ENCODE measurements at regions not wholly inside any gene's neighbourhood (a gene's known extent, or its start where the extent isn't known, plus 50 kb on each side); places are given as distances from the start of the nearest gene placed in this dataset.

DNA sequence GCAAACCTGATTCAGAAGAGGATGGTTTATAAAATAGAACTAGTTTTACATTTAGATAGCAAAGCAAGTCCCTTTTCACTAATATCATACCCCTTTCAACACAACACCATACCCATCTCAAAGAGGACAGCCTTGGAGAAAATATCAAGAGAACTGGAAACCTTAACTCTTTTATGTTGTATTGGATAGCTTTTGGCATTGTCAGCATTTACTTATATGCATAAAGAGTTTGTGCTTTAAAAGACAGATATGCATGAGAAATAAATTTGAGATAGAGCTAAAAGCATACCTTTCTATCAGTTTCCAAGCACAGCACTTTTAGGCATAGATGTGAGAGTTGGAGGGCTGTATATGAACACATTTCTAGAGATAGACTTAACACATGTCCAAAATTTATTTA, 799.3 kb upstream of the ACO1 start:
- TF ChIP-seq, protein P1, sequence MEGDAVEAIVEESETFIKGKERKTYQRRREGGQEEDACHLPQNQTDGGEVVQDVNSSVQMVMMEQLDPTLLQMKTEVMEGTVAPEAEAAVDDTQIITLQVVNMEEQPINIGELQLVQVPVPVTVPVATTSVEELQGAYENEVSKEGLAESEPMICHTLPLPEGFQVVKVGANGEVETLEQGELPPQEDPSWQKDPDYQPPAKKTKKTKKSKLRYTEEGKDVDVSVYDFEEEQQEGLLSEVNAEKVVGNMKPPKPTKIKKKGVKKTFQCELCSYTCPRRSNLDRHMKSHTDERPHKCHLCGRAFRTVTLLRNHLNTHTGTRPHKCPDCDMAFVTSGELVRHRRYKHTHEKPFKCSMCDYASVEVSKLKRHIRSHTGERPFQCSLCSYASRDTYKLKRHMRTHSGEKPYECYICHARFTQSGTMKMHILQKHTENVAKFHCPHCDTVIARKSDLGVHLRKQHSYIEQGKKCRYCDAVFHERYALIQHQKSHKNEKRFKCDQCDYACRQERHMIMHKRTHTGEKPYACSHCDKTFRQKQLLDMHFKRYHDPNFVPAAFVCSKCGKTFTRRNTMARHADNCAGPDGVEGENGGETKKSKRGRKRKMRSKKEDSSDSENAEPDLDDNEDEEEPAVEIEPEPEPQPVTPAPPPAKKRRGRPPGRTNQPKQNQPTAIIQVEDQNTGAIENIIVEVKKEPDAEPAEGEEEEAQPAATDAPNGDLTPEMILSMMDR (IDR thresholded peaks at IDR 0.05): no peak

DNA sequence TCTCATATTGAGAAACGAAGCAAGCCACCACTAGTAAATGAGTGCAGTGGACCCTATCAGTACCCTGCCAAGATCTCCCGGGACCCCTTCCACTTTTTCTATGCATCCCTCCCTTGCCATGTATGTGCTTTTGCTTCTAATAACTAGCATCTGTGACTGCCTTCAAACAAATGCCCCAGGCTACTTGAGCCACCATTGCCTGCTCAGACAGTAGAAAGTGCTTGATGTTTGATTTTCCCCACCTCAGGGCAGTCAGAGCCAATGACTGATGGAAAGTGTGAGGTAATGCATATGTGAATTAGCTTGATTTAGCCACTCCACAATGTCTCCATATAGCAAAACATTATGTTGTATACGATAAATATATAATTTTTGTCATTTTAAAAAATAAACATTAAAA, 797.3 kb upstream of the ACO1 start:
- TF ChIP-seq, protein P1 (IDR thresholded peaks at IDR 0.05): no peak

DNA sequence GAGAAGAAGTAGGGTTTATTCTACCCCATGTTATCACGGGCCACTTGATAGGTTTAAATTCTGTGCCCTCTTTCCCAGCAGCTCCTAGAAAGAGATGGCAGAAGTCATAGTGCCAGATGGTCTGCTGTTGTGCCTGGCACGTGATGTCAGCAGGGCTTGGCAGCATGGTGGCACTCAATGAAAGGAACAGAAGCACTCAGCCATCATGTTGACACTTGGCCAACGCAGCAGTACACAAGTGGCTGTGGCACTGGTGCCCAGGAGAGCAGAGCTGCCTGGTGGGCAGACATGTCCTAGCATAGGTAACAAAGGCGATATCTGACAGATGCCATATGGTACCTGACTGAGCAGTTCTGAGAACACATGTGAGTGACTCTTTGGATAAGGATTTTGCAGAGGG, 796.4 kb upstream of the ACO1 start:
- TF ChIP-seq, protein P1 (IDR thresholded peaks at IDR 0.05): no peak

DNA sequence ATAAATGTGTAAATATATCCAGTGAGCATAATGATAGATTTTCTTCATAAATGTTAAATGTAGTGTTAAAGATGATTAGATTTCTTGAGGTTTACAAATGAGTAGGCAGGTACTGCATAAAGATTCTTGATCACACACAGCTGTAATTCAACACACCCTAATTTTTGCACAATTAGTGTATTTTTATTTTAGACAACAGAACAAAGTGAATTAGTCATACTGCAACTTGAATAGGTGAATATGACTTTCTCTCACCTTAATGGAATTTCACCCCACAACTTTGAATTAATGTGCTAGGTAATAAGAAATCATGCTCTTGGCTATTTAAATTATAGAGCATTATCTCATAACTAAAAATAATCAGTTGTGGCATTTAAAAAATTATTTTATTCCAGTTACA, 795.7 kb upstream of the ACO1 start:
- TF ChIP-seq, protein P1 (IDR thresholded peaks at IDR 0.05): no peak

DNA sequence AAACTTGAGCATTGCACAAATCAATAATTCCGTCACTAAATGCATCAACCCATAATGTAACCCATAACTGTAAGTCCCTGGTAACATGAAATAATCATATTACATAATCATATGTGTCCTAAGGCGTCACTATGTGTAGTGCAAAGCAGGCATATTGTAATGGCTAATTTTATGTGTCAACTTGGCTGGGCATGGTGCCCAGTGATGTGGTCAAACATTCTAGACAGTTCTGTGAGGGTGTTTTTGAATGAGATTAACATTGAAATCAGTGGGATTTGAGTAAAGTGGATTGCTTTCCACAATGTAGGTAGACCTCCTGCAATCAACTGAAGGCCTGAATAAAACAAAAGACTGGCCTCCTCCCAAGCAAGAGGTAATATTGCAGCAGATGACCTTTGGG, 794.4 kb upstream of the ACO1 start:
- TF ChIP-seq, protein P1 (IDR thresholded peaks at IDR 0.05): no peak

DNA sequence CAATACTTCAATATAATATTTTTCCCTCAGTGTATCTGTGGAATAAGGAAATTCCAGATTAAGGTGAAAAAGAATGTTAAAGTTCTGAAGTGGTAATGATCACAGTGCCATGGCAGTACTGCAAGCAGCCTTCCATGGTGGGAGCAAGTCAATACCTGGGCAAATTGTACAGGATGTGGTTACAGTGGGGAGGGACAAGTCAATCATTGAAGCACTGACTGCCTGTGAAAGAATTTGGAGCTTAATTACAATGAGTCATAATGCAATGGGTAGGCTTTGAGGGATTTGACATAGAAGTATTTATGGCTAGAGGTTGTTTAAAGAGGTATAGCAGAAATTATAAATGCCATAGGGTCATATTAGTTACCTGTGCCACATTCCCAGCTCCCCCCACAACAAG, 786.5 kb upstream of the ACO1 start:
- TF ChIP-seq, protein P1 (IDR thresholded peaks at IDR 0.05): no peak

DNA sequence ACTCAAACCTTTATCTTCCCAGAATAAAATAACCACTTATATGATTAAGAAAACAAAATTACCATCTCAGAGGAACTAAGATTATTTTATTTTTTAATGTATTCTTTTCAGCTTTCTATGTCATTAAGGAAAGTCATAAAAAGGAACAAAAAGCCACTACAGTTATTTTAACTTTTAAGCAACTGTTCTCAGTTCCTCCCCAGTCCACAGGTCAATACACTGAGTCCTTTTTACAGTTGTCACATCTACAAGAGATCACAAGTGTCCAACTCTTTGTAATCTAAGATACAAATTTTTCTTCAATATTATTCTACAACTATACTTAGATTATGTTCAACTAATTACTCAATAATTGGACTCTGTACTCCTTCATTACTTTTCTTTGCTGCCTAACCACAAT, 782.8 kb upstream of the ACO1 start:
- TF ChIP-seq, protein P1 (IDR thresholded peaks at IDR 0.05): no peak

DNA sequence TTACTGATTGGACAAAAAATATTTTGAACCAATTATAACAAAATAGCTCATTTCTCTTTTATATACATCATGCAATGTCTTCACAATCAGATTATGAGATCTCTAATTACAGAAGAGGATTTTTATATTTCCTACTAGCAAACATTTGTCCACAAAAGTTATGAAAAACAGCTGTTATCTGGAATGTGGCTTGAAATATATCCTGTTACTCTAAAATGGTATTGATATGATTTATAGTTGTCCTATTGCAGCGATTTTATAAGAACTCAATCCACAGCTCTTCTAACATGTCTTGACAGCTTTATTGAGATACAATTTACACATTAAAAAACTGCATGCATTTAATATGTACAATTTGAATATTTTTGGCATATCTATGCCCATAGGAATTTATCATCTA, 779.9 kb upstream of the ACO1 start:
- TF ChIP-seq, protein P1 (IDR thresholded peaks at IDR 0.05): no peak
